ENCODE measurements at regions not wholly inside any gene's neighbourhood (a gene's known extent, or its start where the extent isn't known, plus 50 kb on each side); places are given as distances from the start of the nearest gene placed in this dataset.
"Not testable (repeated sequence)": the region's sequence is repeated elsewhere in the genome, so short reads cannot be mapped to it uniquely, and the experiment has no call there.

- intact Hi-C loops (cut with micrococcal nuclease) = loop anchor here (1.0 kb wide), 1 partner anchor 49 kb away; no protein-coding TSS in a partner anchor
- Mint-ChIP-seq H3K4me1 (no peaks in the 10 kb centered on the region), H3K27ac (no peak overlapping the region), H3K36me3 (ENCODE audit: low read depth) (no peaks in the 10 kb centered on the region), H3K9me3 (no peaks in the 10 kb centered on the region), H3K27me3 (peaks cover 8% of the 10 kb centered on the region), H3K4me3 (no peak overlapping the region)
- ChIA-PET POLR2A (no interaction called here), CTCF (interaction anchor here (0.6 to 3.4 kb wide), 4 partner anchors 22 to 51 kb away, joined by 3 to 32 read pairs (median 4); no protein-coding TSS in a partner anchor)
- DNase-seq (no peak), ATAC-seq (ENCODE audit: low read depth) (peak; percentile 93)
- TF ChIP-seq, protein P1, sequence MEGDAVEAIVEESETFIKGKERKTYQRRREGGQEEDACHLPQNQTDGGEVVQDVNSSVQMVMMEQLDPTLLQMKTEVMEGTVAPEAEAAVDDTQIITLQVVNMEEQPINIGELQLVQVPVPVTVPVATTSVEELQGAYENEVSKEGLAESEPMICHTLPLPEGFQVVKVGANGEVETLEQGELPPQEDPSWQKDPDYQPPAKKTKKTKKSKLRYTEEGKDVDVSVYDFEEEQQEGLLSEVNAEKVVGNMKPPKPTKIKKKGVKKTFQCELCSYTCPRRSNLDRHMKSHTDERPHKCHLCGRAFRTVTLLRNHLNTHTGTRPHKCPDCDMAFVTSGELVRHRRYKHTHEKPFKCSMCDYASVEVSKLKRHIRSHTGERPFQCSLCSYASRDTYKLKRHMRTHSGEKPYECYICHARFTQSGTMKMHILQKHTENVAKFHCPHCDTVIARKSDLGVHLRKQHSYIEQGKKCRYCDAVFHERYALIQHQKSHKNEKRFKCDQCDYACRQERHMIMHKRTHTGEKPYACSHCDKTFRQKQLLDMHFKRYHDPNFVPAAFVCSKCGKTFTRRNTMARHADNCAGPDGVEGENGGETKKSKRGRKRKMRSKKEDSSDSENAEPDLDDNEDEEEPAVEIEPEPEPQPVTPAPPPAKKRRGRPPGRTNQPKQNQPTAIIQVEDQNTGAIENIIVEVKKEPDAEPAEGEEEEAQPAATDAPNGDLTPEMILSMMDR (IDR thresholded peaks at IDR 0.05) = no peak
Observed at GRCh38 chr17:20944014-20944865, 98.6 kb downstream of the USP22 start.

DNA sequence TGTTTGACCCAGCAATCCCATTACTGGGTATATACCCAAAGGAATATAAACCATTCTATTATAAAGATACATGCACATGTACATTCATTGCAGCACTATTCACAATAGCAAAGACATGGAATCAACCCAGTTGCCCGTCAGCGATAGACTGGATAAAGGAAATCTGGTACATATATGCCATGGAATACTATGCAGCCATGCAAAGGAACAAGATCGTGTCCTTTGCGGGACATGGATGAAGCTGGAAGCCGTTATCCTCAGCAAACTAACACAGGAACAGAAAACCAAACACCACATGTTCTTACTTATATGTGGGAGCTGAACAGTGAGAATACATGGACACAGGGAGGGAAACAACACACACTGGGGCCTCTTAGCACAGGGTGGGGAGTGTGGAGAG, 95.1 kb downstream of the USP22 start:
- peaks cover 21% of the 10 kb centered on the region for H3K27me3 Mint-ChIP-seq
- ATAC-seq (ENCODE audit: low read depth); H3K9me3 Mint-ChIP-seq; POLR2A ChIA-PET; H3K4me3 Mint-ChIP-seq; H3K27ac Mint-ChIP-seq; H3K4me1 Mint-ChIP-seq; DNase-seq; CTCF ChIA-PET; intact Hi-C loops (cut with micrococcal nuclease); H3K36me3 Mint-ChIP-seq (ENCODE audit: low read depth): not testable (repeated sequence)

GRCh38 chr17:20948984-20949777, 93.6 kb downstream of the USP22 start:
- H3K27me3 Mint-ChIP-seq = peaks cover 22% of the 10 kb centered on the region
- ATAC-seq (ENCODE audit: low read depth) (no peak), DNase-seq (no peak)
- CTCF ChIA-PET = no interaction called here
- TF ChIP-seq, protein P1 (IDR thresholded peaks at IDR 0.05) = no peak
- H3K4me1 Mint-ChIP-seq = no peaks in the 10 kb centered on the region
- no peak overlapping the region for H3K27ac Mint-ChIP-seq
- H3K4me3 Mint-ChIP-seq = no peak overlapping the region
- POLR2A ChIA-PET = no interaction called here
- intact Hi-C loops (cut with micrococcal nuclease) = no loop called here
- H3K36me3 Mint-ChIP-seq (ENCODE audit: low read depth) = no peaks in the 10 kb centered on the region
- no peaks in the 10 kb centered on the region for H3K9me3 Mint-ChIP-seq

Measured in activated B cell treated with CpG ODN at 0.5 μM for 24 hours (primary cell).